Epithelial cell of esophagus (primary cell): ENCODE measurements at regions not wholly inside any gene's neighbourhood (a gene's known extent, or its start where the extent isn't known, plus 50 kb on each side); places are given as distances from the start of the nearest gene placed in this dataset.
A peak's percentile ranks its signal among the peaks of the same experiment; 100 is the strongest.

Source experiments
- DNase-seq: peaks from one replicate; pipeline ENCODE4 v3.0.0; 2010; ENCODE audit warnings: low read depth
- H3K4me3 ChIP-seq: 2 replicates; pipeline ENCODE4 v1.5.1; 2011; ENCODE audit warnings: mild to moderate bottlenecking, low read length, control low read depth
- TF ChIP-seq, protein P1 (sequence below): IDR thresholded peaks from 2 replicates; pipeline ENCODE4 v1.5.1; 2011; ENCODE audit warnings: low read depth, mild to moderate bottlenecking, low read length, control low read depth, inconsistent platforms; ENCODE audit not compliant: insufficient read depth; ENCODE audit errors: missing control alignments

DNA sequence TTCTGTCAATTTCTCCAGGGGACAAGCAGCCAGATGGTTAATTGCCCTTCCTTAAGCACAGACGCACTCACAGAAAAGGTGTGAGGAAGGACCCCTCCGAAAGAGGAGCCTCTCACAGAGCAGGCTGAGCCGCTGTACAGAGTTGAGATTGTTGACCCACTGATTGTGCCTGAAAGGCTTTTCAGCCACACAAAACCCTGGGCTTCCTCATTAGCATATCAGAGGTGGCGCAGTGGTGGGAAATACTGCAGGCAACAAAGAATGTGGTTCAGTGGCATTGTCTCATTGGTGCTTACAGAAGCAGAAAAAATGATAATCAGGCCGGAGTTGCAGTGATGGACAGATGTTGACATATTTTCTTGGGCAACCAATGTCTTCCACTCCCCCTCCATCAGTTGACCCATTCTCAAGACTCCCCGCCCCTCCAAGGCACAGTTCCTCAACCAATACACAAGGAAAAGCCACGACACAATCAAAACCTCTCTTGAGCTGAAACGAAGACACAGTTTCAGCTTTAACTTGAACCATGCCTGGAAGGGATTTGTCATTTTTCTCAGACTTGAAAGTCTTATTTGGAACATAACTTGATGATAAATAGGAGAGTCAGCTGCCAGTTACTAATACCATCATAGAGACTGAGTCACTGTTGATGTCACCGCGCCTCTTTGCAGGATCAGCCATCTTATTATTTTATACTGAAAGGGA, 53.1 kb downstream of the ATXN3L start:
- no peak overlapping the region for H3K4me3 ChIP-seq
- peak; percentile 82 for DNase-seq
- TF ChIP-seq, protein P1, sequence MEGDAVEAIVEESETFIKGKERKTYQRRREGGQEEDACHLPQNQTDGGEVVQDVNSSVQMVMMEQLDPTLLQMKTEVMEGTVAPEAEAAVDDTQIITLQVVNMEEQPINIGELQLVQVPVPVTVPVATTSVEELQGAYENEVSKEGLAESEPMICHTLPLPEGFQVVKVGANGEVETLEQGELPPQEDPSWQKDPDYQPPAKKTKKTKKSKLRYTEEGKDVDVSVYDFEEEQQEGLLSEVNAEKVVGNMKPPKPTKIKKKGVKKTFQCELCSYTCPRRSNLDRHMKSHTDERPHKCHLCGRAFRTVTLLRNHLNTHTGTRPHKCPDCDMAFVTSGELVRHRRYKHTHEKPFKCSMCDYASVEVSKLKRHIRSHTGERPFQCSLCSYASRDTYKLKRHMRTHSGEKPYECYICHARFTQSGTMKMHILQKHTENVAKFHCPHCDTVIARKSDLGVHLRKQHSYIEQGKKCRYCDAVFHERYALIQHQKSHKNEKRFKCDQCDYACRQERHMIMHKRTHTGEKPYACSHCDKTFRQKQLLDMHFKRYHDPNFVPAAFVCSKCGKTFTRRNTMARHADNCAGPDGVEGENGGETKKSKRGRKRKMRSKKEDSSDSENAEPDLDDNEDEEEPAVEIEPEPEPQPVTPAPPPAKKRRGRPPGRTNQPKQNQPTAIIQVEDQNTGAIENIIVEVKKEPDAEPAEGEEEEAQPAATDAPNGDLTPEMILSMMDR = no peak

DNA sequence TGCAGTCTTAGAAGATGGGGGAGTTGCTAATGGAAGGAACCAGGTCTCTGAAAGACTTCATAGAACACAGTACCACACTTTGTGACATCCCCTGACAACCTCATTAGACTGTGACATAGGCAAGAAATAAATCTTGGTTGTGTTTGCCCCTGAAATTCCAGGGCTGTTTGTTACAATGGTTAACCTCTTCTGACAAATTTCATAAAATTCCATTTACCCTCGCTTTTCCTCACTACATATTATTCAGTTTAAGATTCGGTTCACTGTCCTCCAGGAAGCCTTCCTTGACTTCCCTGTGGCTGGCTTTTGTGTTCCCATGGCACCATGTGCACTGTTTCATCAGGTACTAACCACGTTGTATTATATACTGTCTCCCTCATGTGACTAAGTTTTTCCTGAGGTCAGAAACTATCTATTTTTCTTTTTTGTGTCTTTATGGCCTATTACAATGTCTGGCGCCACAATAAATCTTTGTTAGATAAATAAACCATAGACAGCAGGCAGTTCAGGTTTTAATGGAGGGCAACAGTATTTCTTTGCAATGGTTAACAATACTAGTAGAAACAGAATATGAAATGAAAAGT, 54.2 kb downstream of the ATXN3L start:
- H3K4me3 ChIP-seq = no peak overlapping the region
- DNase-seq = no peak
- TF ChIP-seq, protein P1 = no peak

DNA sequence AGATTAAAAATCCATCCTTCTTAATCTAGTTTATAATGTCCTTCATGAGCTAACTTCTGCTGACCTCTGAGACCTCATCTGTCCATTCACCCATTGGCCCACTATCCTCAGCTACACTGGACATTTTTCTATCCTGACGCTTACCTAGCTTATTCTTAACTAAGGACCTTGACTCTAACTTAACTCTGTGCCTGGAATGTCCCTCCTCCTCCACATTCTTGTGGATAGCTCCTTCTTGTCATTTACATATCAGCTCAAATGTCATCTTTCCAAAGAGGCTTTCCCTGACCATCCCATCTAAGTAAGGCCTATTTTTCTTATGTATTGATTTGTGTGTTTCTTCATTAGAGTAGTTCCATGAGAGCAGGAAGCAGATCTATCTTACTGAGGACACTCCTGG, 54.7 kb downstream of the ATXN3L start:
- TF ChIP-seq, protein P1 = no peak
- DNase-seq = no peak
- H3K4me3 ChIP-seq = no peak overlapping the region

DNA sequence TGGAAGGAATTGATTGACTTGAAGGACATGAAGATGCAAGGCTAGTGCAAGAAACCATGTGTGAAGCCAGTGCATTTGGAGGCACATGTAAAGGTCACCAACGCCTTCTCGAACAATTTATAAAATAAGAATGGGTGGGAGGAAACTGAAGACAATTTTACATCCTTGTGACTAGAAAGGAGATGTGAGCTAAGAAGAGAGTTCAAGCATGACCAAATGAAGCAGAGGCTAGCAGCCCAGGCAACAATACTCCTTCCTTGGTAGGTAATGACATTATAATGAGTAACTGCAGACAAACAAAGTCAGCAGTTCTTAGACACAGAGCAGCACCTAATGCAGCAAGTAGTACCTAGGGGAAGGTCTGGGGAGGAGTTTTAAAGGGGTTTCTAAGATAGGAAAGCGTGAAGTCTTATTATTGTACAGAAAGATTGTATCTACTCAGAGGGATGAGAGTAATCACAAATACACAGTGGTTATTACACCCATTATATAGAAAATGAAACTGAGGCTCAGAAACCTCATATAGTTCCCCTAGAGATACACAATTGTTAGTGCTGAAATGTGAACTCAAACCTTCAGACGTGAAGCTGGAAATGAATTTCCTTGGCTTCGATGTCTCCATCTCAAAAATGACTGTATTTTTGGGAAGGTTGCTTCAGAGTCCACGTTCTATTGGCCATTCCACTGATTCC, 56.1 kb downstream of the ATXN3L start:
- H3K4me3 ChIP-seq = no peak overlapping the region
- DNase-seq = peak; percentile 34
- TF ChIP-seq, protein P1 = no peak

DNA sequence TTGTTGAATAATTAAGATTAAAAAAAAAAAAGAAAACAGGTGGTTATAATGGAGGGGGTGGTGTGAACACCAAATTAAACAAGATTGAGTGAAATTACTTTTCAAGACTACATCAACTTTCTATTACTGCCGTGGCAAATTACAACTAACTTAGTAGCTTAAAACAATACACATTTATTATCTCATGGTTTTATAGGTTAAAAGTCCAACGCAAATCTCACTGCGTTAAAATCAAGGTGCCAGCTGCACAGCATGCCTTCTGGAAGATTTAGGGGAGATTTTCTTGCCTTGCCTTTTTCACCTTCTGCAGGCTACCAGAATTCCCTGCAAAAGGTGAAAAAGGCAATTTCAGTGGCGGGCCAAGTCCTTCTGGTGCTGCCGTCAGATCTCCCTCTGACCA, 58.5 kb downstream of the ATXN3L start:
- DNase-seq = no peak
- no peak overlapping the region for H3K4me3 ChIP-seq
- TF ChIP-seq, protein P1 = no peak

DNA sequence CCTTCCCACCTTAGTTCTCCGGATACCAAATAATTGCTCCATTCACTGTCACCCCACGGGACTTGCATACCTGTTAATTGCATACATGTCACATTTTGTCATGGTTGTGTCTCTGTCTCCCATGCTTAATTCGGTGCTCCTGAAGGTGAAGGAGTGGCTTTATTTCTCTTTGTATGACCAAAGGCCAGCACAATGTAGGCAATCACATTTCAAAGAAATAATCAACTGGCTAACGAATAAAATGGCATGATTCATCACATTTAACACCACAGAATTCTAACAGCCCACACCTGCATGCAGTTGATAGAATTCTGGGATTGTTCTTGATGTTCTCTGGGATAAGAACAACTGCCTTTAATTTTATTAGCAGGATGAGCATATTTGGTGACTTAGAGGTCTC, 59.3 kb downstream of the ATXN3L start:
- DNase-seq = no peak
- TF ChIP-seq, protein P1 = no peak
- H3K4me3 ChIP-seq = no peak overlapping the region
